H1 (cell line): ENCODE measurements at regions not wholly inside any gene's neighbourhood (a gene's known extent, or its start where the extent isn't known, plus 50 kb on each side); places are given as distances from the start of the nearest gene placed in this dataset.

Experiments
- CTCF ChIA-PET: fragments of 300-600 bp; sonication (Branson Sonifier 250); formaldehyde crosslinking; loops from one replicate; lab custom pipeline; 2021; ENCODE audit not compliant: partially characterized antibody; lab: Charles Lee
- POLR2A ChIA-PET: fragments of 300-600 bp; sonication (Branson Sonifier 250); formaldehyde crosslinking; loops from one replicate; lab custom pipeline; 2021; ENCODE audit warnings: inconsistent platforms; ENCODE audit not compliant: partially characterized antibody; lab: Charles Lee
- DNase-seq, 2 experiments: peaks; one replicate each; pipeline versions ENCODE4 v3.0.0 to v3.0.0-alpha.2; 2010 to 2022; ENCODE audit warnings: low spot score in 2 of 2, low read depth in 1 of 2, mixed read lengths in 1 of 2
- FAIRE-seq: peaks from 2 replicates; lab custom pipeline; 2011; peaks lifted over from hg19 to GRCh38; lab: Jason Lieb, UNC
- H2AFZ ChIP-seq: 2 replicates; pipeline ENCODE4 v1.8.1; 2012; ENCODE audit warnings: low read length, inconsistent platforms
- H2AK5ac ChIP-seq: 2 replicates; pipeline ENCODE4 v1.6.1; 2013; ENCODE audit warnings: low read depth, low read length
- H2BK120ac ChIP-seq: replicated peaks from 2 replicates; pipeline ENCODE3; 2013; ENCODE audit warnings: low read depth, low read length, inconsistent platforms
- H2BK12ac ChIP-seq: 2 replicates; pipeline ENCODE4 v1.6.1; 2013; ENCODE audit warnings: low read depth, low read length
- H2BK15ac ChIP-seq: 2 replicates; pipeline ENCODE4 v1.6.1; 2013; ENCODE audit warnings: low read length
- H2BK20ac ChIP-seq: 2 replicates; pipeline ENCODE4 v1.6.1; 2013; ENCODE audit warnings: low read length
- H2BK5ac ChIP-seq: 2 replicates; pipeline ENCODE4 v1.6.1; 2013; ENCODE audit warnings: low read depth, low read length
- H3K14ac ChIP-seq: 2 replicates; pipeline ENCODE4 v1.6.1; 2013; ENCODE audit warnings: inconsistent platforms; ENCODE audit not compliant: insufficient read length
- H3K18ac ChIP-seq: 2 replicates; pipeline ENCODE4 v1.6.1; 2013; ENCODE audit warnings: low read length; ENCODE audit errors: extremely low read depth
- H3K23ac ChIP-seq: 2 replicates; pipeline ENCODE4 v1.6.1; 2013; ENCODE audit warnings: inconsistent platforms; ENCODE audit not compliant: insufficient read length
- H3K23me2 ChIP-seq: 2 replicates; pipeline ENCODE4 v1.6.1; 2013; ENCODE audit warnings: low read depth, low read length
- H3K27ac ChIP-seq: 2 replicates; pipeline ENCODE4 v1.6.1; 2011; ENCODE audit warnings: low read depth, low read length, inconsistent platforms
- H3K27me3 ChIP-seq, 4 experiments: replicated peaks in 1 of 4; 1 replicate in 1 of 4; 2 replicates in 3 of 4; pipeline versions ENCODE4 v1.6.1 to v1.8.1; 2011 to 2013; ENCODE audit warnings: low read length in 3 of 4, mild to moderate bottlenecking in 3 of 4, inconsistent platforms in 2 of 4, mixed read lengths in 2 of 4, moderate library complexity in 1 of 4; ENCODE audit not compliant: control insufficient read depth in 3 of 4, insufficient read depth in 3 of 4; ENCODE audit errors: extremely low read depth in 1 of 4
- H3K36me3 ChIP-seq, 4 experiments: 2 replicates each; pipeline versions ENCODE4 v1.6.1 to v1.8.1; 2011 to 2013; ENCODE audit warnings: mild to moderate bottlenecking in 4 of 4, low read length in 3 of 4, moderate library complexity in 2 of 4, control low read depth in 1 of 4, inconsistent platforms in 1 of 4; ENCODE audit not compliant: insufficient read depth in 4 of 4, control insufficient read depth in 2 of 4
- H3K4ac ChIP-seq: replicated peaks from 2 replicates; pipeline ENCODE3; 2013; ENCODE audit warnings: low read length, low read depth, mixed read lengths, inconsistent platforms; ENCODE audit not compliant: insufficient read length
- H3K4me1 ChIP-seq, 4 experiments: replicated peaks in 1 of 4; 1 replicate in 1 of 4; 2 replicates in 3 of 4; pipeline versions ENCODE4 v1.6.1 to v1.8.1; 2011 to 2013; ENCODE audit warnings: low read length in 3 of 4, inconsistent platforms in 2 of 4, mixed read lengths in 1 of 4; ENCODE audit not compliant: insufficient read depth in 4 of 4, control insufficient read depth in 3 of 4
- H3K4me2 ChIP-seq, 2 experiments: 2 replicates each; pipeline versions ENCODE4 v1.6.1 to v1.8.1; 2011 to 2013; ENCODE audit warnings: low read depth in 2 of 2, low read length in 2 of 2, control low read depth in 1 of 2, inconsistent platforms in 1 of 2, mild to moderate bottlenecking in 1 of 2; ENCODE audit not compliant: insufficient read depth in 1 of 2
- H3K4me3 ChIP-seq, 4 experiments: fragments of 200-600, 300-600 bp in 1 of 4; sonication (generic), shearing (Covaris generic), sonication (Bioruptor Twin) in 1 of 4; 2 replicates each; pipeline versions ENCODE4 v1.5.1 to v1.8.1; 2011 to 2016; ENCODE audit warnings: low read length in 4 of 4, low read depth in 3 of 4, control low read depth in 2 of 4, inconsistent platforms in 2 of 4, mild to moderate bottlenecking in 2 of 4, mixed read lengths in 1 of 4, moderate library complexity in 1 of 4; ENCODE audit not compliant: insufficient read depth in 2 of 4; ENCODE audit errors: extremely low read depth in 1 of 4
- H3K56ac ChIP-seq: replicated peaks from 2 replicates; pipeline ENCODE3; 2013; ENCODE audit warnings: low read depth, mild to moderate bottlenecking, mixed read lengths, low read length, inconsistent platforms; ENCODE audit not compliant: insufficient read length
- H3K79me1 ChIP-seq: 2 replicates; pipeline ENCODE4 v1.6.1; 2013; ENCODE audit warnings: low read depth, low read length, control low read depth
- H3K79me2 ChIP-seq, 2 experiments: 2 replicates each; pipeline versions ENCODE4 v1.6.1 to v1.8.1; 2012 to 2013; ENCODE audit warnings: low read length in 2 of 2, mild to moderate bottlenecking in 2 of 2, inconsistent platforms in 1 of 2; ENCODE audit not compliant: insufficient read depth in 2 of 2, control insufficient read depth in 1 of 2
- H3K9ac ChIP-seq, 4 experiments: replicated peaks in 1 of 4; 1 replicate in 1 of 4; 2 replicates in 3 of 4; pipeline versions ENCODE4 v1.6.1 to v1.8.1; 2011 to 2013; ENCODE audit warnings: low read depth in 3 of 4, low read length in 3 of 4, control low read depth in 2 of 4, mild to moderate bottlenecking in 2 of 4, moderate library complexity in 2 of 4, inconsistent platforms in 1 of 4; ENCODE audit errors: extremely low read depth in 1 of 4
- H3K9me3 ChIP-seq, 2 experiments: 2 replicates each; pipeline versions ENCODE4 v1.6.1 to v1.8.1; 2012 to 2013; ENCODE audit warnings: mild to moderate bottlenecking in 2 of 2, moderate library complexity in 2 of 2, control low read depth in 1 of 2, inconsistent platforms in 1 of 2, low read depth in 1 of 2, low read length in 1 of 2, mixed read lengths in 1 of 2; ENCODE audit not compliant: insufficient read depth in 2 of 2
- H4K20me1 ChIP-seq, 2 experiments: replicated peaks in 1 of 2; 2 replicates each; pipeline versions ENCODE3 to v1.8.1; 2011 to 2013; ENCODE audit warnings: inconsistent platforms in 2 of 2, low read length in 2 of 2, mild to moderate bottlenecking in 1 of 2; ENCODE audit not compliant: insufficient read depth in 2 of 2, control insufficient read depth in 1 of 2
- H4K5ac ChIP-seq: 2 replicates; pipeline ENCODE4 v1.6.1; 2013; ENCODE audit warnings: low read length, low read depth, mixed read lengths, inconsistent platforms; ENCODE audit not compliant: insufficient read length
- H4K8ac ChIP-seq: 2 replicates; pipeline ENCODE4 v1.8.0; 2013; ENCODE audit warnings: mild to moderate bottlenecking, moderate library complexity, low read length, inconsistent platforms; ENCODE audit not compliant: insufficient read depth; ENCODE audit errors: extremely low read depth
- H4K91ac ChIP-seq: replicated peaks from 2 replicates; pipeline ENCODE3; 2013; ENCODE audit warnings: low read length, mixed read lengths, inconsistent platforms; ENCODE audit not compliant: insufficient read length
- JUND ChIP-seq: IDR thresholded peaks from 2 replicates; pipeline ENCODE4 v1.6.1; 2011; ENCODE audit warnings: mild to moderate bottlenecking, improper control_type of control experiment, low read length
- SIN3A ChIP-seq, 2 experiments: IDR thresholded peaks in 1 of 2; conservative IDR thresholded peaks in 1 of 2; 2 replicates each; pipeline ENCODE4 v1.6.1; 2011 to 2012; ENCODE audit warnings: low read length in 2 of 2, improper control_type of control experiment in 1 of 2, low read depth in 1 of 2, mild to moderate bottlenecking in 1 of 2
- WGBS, 2 experiments: shearing (Covaris generic) in 1 of 2; methylation state at CpG; one replicate each; pipeline versions ENCODE4 v1.1.6 to v1.1.7; 2013 to 2015; ENCODE audit warnings: low lambda C conversion rate in 2 of 2, mixed read lengths in 2 of 2, inconsistent platforms in 1 of 2, low coverage in 1 of 2, missing lambda C conversion rate in 1 of 2; ENCODE audit not compliant: insufficient replicate concordance in 2 of 2, insufficient coverage in 1 of 2, insufficient read length in 1 of 2; ENCODE audit errors: extremely low coverage in 1 of 2, missing lambda C conversion rate in 1 of 2; 5-methylcytosine and 5-hydroxymethylcytosine counted together

DNA sequence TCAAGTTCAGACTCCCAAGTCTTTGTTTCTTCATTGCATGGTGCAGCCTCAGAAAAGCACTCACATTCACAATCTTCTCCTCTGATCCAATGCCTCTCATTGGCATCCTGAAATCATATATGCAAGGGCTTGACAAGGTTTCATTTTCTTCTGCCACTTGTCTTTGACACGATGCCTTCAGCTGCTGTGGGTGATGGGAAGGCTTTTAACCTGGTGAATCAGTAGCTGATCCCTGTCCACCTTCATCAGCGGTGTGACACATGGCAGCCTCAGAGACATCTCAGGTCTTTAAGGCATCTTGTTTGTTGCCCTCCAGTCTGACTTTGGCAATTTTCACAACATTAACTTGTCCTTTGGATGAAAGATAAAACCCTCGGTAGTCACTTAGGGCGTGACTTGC lies 147.2 kb downstream of the PRELID2 start:
- Histone ChIP-seq H4K8ac (no peak overlapping the region), H3K4me1 (no peaks in the 10 kb centered on the region), H3K36me3 (no peaks in the 10 kb centered on the region), H3K14ac (no peak overlapping the region), H2BK20ac (no peak overlapping the region), H3K27ac (no peak overlapping the region), H2AFZ (no peak overlapping the region), H2BK12ac (no peak overlapping the region), H3K4me3 (no peak overlapping the region), H3K79me1 (no peaks in the 10 kb centered on the region), H3K9ac (no peak overlapping the region), H2BK120ac (no peak overlapping the region), H3K18ac (no peak overlapping the region), H4K91ac (no peak overlapping the region), H2BK5ac (no peak overlapping the region), H3K27me3 (no peaks in the 10 kb centered on the region), H2AK5ac (no peak overlapping the region), H4K20me1 (no peaks in the 10 kb centered on the region), H3K4ac (no peak overlapping the region), H3K23me2 (no peaks in the 10 kb centered on the region), H3K4me2 (no peak overlapping the region), H3K23ac (no peak overlapping the region), H4K5ac (no peak overlapping the region), H3K9me3 (no peaks in the 10 kb centered on the region), H3K56ac (no peak overlapping the region), H2BK15ac (no peak overlapping the region), H3K79me2 (no peaks in the 10 kb centered on the region)
- 71% methylated on average over 4 of the region's 4 CpGs; no CpG with 5 or more reads in 1 of the 2 experiments for WGBS, 2 experiments
- POLR2A ChIA-PET, result no interaction called here
- DNase-seq, result no peak
- FAIRE-seq, result no peak
- TF ChIP-seq SIN3A (conservative IDR thresholded peaks at IDR 0.05 in 1 of 2, IDR thresholded peaks at IDR 0.05 in 1 of 2; ENCODE audit: low read depth in 1 of 2, low read length in 2 of 2) (no peak), JUND (no peak)
- CTCF ChIA-PET, result interaction anchor here (1.6 kb wide), 1 partner anchor 8 kb away, joined by 10 read pairs; no protein-coding TSS in a partner anchor
